CD4-positive, alpha-beta T cell treated with Interleukin-1 beta for 1 hour (primary cell): ENCODE measurements at regions not wholly inside any gene's neighbourhood (a gene's known extent, or its start where the extent isn't known, plus 50 kb on each side); places are given as distances from the start of the nearest gene placed in this dataset.

Source experiments
- DNase-seq, 2 donors: peaks; one replicate each; pipeline ENCODE4 v3.0.0-alpha.2; 2020 to 2022

DNA sequence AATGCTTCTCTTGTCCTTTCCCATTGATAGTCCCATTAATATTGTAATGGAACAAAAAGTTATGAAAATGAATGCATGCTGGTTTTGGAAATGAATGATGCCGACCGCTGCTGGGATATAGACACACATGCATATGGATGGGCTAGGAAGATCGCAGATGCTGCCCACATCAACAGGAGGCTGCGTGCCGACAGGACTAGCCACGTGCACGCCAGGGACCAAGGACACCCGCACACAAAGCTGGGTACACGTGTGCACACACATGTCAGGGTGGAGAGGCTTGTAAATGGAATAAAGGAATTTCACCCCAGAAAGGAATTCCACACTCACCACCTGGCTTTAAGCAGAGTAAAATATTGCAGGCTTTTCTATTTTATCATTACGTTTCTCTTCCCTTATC is 153.8 kb upstream of the VASH1 start:
- no peak for DNase-seq

GRCh38 chr14:76612654-76613053 is 148.6 kb upstream of the VASH1 start:
- DNase-seq, result no peak

DNA sequence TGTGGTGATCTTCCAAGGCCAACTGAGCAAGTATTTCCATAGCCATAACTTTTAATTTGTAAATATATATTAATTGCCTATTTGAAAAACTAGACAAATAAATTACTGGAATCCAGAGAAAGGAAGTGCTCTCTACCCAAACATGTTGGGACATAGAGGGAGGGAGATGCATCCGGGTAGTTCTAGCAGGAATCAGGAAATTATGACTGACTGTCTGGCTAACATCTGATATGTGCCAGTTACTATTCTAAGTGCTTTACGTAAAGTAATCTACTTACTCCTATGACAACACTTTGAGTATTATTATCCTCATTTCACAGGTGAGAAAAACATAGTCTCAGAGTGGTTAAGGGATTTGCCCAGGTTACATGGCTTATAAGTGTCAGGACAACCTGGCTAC is 147.7 kb upstream of the VASH1 start:
- DNase-seq, result no peak

DNA sequence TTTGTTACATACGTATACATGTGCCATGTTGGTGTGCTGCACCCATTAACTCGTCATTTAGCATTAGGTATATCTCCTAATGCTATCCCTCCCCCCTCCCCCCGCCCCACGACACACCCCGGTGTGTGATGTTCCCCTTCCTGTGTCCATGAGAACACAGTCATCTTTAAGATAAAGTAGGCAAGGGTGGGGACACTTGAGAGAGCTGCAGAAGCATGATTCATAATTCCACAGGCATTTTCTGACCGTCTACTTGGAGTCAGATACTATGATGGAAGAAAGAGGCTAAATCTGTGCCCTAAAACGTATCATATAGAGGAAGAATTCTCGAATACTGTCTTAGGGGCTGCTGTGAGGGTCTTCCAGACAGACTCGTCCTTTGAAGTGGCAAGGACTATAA is 145.9 kb upstream of the VASH1 start:
- no peak for DNase-seq

- DNase-seq, result no peak
Observed at GRCh38 chr14:76617440-76617839, 143.8 kb upstream of the VASH1 start.

GRCh38 chr14:76636602-76637001 is 124.7 kb upstream of the VASH1 start:
- DNase-seq, result no peak

DNA sequence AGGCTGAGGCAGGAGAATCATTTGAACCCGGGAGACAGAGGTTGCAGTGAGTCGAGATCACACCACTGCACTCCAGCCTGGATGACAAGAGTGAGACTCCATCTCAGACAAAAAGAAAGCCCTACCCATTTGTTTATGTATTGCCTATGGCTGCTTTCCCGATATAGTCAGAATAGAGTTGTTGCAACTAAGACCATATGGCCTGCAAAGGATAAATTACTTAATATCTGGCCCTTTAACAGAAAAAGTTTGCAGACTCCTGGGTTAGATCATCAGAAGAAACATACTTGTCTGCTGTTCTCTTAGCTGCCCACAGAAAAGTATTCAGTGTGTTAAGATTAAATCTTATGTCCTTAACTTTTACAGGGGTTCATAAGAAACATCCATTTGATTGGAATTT is 122.4 kb upstream of the VASH1 start:
- DNase-seq, result no peak

DNA sequence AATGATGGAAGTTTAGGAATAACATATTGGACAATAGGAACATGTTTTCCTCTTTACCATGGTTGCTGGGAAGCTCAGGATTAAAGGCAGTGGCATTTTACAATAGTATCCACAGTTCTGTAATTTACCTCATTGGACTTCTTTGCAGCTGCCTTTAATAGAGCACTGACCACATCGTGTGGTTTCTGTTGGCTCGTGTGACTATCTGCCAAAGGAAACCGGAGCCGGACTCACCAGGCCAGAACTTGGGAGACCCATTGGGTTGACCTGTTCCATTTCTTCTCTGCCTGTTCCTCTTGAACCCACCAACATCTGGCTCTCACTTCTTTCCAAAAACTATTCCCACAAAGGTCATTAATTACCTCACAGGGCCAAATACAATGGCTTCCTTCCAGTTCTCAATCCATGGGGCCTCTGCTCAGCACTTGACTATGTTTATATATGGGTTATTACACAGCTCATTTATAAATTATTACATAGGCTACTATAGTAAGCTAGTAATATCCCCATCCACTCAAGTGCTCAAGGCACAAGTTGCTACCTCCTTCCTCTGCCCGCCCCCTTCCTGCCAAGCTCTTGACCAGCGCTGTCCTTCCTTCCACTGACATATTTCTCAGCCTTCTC is 121.5 kb upstream of the VASH1 start:
- no peak for DNase-seq

GRCh38 chr14:76640923-76641395 is 120.3 kb upstream of the VASH1 start:
- DNase-seq, result no peak

- DNase-seq, result no peak
Observed at GRCh38 chr14:76641541-76641940, 119.7 kb upstream of the VASH1 start.

- no peak for DNase-seq
Observed at GRCh38 chr14:76643887-76644286, 117.4 kb upstream of the VASH1 start.

- no peak for DNase-seq
Observed at GRCh38 chr14:76644855-76645518, 116.3 kb upstream of the VASH1 start.

GRCh38 chr14:76647697-76648298 is 113.5 kb upstream of the VASH1 start:
- DNase-seq, result peak; percentile 6 to 19

GRCh38 chr14:76651410-76652055 is 109.7 kb upstream of the VASH1 start:
- DNase-seq, result no peak

DNA sequence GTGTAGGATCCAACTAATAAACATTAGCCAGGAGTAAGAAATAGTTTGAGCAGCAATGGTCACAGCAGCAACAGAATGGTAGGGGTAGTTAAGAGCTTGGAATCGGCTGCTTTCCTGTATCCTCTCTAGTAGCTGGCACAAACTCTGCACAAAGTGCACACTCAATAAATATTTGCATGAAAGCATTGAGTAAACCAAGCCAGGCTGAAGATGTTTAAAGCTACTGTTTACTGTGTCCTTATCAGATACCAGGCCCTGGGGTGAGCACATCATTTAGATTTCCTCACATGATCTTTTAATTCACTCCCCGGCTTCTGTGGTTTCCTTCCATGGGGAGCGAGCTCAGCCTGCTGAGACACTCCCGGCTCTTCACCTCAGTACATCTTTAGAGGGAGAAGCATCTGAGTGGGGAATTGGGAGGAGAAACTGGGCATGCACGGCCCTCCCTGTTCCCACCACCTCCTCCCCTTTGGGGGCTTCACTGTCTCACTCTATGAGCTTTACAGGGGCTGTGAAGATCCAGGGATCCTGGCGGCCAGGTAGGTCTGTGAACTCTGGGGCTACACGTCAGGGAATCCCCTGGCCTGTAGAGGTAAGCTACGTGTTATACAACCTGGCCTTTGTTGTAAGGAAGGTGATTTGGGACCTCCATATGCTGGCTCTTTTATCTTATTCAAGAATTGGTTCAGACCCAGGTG is 107.2 kb upstream of the VASH1 start:
- DNase-seq, result no peak

DNA sequence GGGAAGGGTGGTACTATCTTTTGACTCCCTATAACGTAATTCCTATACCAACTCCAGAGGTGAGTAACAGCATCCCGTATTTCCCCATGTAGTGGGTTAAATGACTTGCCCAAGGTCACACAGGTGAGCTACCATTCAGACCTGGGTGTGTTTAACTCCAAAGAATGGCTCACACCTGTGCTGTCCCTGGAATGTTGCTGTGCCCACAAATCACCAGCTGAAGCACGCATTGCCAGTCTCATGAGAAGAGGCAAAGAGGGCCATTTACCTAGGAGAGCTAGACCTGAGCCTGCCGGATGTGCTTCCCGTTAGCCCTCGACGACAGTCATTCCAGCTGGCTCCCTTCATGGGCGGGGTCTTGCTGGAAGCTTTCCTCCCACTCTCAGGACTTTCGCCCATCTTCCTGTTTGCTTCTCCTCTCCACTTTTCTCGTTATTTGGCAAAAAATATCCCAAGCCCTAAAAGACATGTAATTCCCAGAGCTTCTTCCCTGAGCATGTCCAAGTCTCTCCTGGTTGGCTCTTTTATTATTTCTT is 106.6 kb upstream of the VASH1 start:
- DNase-seq, result no peak

DNA sequence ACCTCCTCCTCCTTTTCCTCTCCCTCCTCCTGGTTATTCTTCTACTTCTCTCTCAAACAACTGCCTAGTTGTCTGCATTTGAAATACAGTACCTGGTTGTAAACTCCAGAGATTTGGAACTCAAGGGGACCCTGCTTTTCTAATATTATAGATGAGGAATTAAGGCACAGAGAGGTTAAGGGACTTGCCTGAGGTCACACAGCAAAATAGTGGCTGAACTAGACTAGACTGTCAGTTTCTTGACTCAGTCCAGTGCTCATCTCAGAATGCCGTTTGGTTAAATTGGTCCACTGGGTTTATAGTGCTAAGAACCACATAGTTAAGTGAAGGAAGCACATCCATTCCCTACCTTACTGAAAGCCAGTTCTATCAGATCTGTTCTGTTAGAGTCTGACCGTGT is 105.9 kb upstream of the VASH1 start:
- no peak for DNase-seq

DNA sequence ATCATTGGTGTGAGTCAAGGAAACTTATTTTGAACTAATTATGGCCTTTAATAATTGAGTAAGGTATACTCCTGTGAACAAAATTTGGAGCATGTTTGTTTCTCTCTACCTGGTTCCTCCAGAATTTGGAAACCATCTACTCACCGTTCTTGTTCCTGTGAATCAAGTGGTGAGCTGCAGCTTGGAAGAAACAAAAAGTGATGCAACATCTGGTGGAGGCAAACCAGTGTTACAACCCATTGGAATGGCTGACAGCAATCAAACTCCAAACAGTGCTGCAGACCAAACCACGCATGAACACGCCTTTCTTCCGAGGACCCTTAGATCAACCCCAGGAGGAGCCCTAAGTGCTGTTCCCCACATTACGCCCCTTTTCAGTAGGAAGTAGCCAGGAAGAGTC is 104.7 kb upstream of the VASH1 start:
- DNase-seq, result no peak

DNA sequence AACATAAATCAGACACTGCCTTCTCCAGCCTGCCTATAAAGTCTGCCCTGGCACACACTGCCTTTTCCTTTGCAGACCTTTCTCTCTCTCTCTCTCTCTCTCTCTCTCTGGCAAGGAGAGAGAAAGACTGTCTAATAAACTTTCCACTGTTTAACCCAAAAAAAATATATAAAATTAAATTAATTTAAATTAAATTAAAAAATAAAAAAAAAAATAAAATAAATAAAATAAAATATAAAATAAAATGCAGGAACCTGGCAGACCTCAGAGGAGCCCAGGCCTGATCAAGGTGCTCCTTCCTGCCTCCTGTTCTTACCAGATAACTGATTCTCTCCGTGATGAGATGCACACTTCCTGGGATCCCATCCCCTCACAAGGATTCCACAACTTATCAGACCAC is 103.9 kb upstream of the VASH1 start:
- no peak for DNase-seq

DNA sequence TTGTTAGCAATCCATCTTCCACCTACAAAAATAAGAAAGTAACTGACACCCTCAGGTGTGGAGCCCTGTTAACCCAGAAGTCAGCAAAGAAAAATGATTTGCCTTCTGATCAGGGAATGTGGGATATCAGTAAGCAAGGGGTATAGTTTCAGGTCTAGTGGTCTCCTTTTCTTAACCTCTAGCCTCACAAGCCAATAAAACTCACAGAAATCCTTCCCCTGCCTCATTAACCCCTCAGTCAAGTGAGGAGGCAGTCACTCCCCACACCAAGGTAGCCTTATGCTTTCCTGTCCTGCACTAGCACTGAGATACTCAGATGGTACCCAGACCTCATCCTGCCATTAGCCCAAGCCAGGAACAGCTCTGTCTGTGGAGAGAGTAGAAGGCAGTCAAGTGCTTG is 103.4 kb upstream of the VASH1 start:
- DNase-seq, result no peak

DNA sequence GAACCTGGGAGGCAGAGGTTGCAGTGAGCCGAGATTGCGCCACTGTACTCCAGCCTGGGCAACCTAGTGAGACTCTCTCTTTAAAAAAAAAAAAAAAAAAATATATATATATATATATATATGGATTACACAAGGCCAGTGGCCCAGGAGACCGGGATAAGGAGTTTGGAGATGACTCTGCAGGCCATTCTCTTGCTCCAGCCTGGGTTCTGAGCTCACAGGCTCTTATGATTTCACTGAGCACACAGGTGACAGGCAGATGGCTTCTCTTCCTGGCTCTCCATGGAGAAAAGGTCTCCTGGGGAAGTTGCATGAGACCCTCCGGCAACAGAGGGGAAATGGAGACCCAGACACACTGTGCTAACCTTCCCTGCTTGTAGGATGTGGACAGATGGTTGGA is 98.7 kb upstream of the VASH1 start:
- no peak for DNase-seq

DNA sequence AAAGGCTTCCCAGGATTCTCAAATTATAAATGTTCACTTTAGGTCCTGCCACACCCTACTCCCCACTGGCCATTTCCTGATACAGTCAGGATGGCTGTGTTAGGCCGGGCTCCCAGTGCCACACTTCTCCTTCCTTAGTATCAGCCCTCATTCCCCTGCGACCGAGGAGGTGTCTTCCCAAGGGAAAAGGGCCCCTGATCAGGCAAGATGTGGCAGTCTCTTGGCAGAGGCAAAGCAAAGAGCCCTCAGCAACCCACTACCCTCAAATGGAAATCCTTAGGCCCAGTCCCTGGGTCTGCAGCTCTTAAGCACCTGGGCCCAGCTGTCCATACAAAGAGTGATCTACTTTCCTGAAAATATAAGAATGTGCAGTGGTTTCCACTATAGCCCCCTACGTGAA is 96.5 kb upstream of the VASH1 start:
- no peak for DNase-seq

DNA sequence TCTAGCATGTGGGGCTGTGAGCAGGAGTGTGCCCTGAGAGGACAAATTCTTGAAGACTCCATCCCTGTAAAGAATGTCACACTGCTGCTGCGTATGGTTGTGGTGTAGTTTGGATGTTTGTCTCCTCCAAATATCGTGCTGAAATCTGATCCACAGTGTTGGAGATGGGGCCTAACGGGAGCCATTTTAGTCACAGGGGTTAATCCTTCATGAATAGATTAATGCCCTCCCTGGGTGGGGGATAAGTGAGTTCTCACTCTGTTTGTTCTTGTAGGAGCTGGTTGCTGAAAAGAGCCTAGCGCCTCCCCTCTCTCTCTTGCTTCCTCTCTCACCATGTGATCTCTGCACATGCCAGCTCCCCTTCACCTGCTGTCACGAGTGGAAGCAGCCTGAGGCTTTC is 94.5 kb upstream of the VASH1 start:
- DNase-seq, result no peak
